MM.1S (cell line): ENCODE measurements at regions not wholly inside any gene's neighbourhood (a gene's known extent, or its start where the extent isn't known, plus 50 kb on each side); places are given as distances from the start of the nearest gene placed in this dataset.

Experiments
- DNase-seq: peaks from one replicate; pipeline ENCODE4 v3.0.0-alpha.2; 2015
- H2AFZ ChIP-seq: fragments of 300-600 bp; sonication (generic); 2 replicates; pipeline ENCODE4 v1.6.0; 2016; ENCODE audit warnings: antibody characterized with exemption, low read length
- H3F3A ChIP-seq: fragments of 300-600 bp; sonication (generic); 2 replicates; pipeline ENCODE4 v1.6.1; 2016; ENCODE audit warnings: mild to moderate bottlenecking, antibody characterized with exemption, low read length, moderate library complexity, mixed read lengths; ENCODE audit not compliant: insufficient read depth
- H3K27ac ChIP-seq: fragments of 300-600 bp; sonication (generic); 2 replicates; pipeline ENCODE4 v1.5.1; 2016; ENCODE audit warnings: mild to moderate bottlenecking, low read length
- H3K27me3 ChIP-seq: fragments of 300-600 bp; sonication (generic); replicated peaks from 2 replicates; pipeline ENCODE4 v1.6.0; 2016; ENCODE audit warnings: low read length; ENCODE audit not compliant: insufficient read depth
- H3K36me3 ChIP-seq: fragments of 300-600 bp; sonication (generic); replicated peaks from 2 replicates; pipeline ENCODE4 v1.6.1; 2016; ENCODE audit warnings: mild to moderate bottlenecking, low read length, mixed read lengths; ENCODE audit not compliant: insufficient read depth
- H3K4me1 ChIP-seq: fragments of 300-600 bp; sonication (generic); 2 replicates; pipeline ENCODE4 v1.6.1; 2016; ENCODE audit warnings: low read length, mixed read lengths
- H3K4me2 ChIP-seq: fragments of 300-600 bp; sonication (generic); 2 replicates; pipeline ENCODE4 v1.6.0; 2016; ENCODE audit warnings: low read depth, low read length
- H3K4me3 ChIP-seq: fragments of 300-600 bp; sonication (generic); 2 replicates; pipeline ENCODE4 v1.5.1; 2016; ENCODE audit warnings: low read length, mixed read lengths
- H3K79me2 ChIP-seq: fragments of 300-600 bp; sonication (generic); 2 replicates; pipeline ENCODE4 v1.6.1; 2016; ENCODE audit warnings: mixed run types, low read length, mixed read lengths
- H3K9ac ChIP-seq: fragments of 300-600 bp; sonication (generic); 2 replicates; pipeline ENCODE4 v1.6.1; 2016; ENCODE audit warnings: low read length, mixed read lengths
- H3K9me2 ChIP-seq: fragments of 300-600 bp; sonication (generic); replicated peaks from 2 replicates; pipeline ENCODE4 v1.6.1; 2016; ENCODE audit warnings: mild to moderate bottlenecking, low read length, mixed read lengths; ENCODE audit not compliant: insufficient read depth
- H3K9me3 ChIP-seq: fragments of 300-600 bp; sonication (generic); replicated peaks from 2 replicates; pipeline ENCODE4 v1.6.1; 2016; ENCODE audit warnings: mild to moderate bottlenecking, low read length, mixed read lengths; ENCODE audit not compliant: insufficient read depth
- H4K20me1 ChIP-seq: fragments of 300-600 bp; sonication (generic); 2 replicates; pipeline ENCODE4 v1.6.1; 2016; ENCODE audit warnings: mild to moderate bottlenecking, low read length, moderate library complexity, mixed read lengths; ENCODE audit not compliant: insufficient read depth
- CTCF ChIP-seq: fragments of 300-600 bp; sonication (generic); IDR thresholded peaks from 2 replicates; pipeline ENCODE4 v1.5.1; 2016; ENCODE audit warnings: antibody characterized with exemption, low read length, mixed read lengths
- EZH2 ChIP-seq: fragments of 300-600 bp; sonication (generic); optimal IDR thresholded peaks from 2 replicates; pipeline ENCODE3; 2017; ENCODE audit warnings: low read depth, mild to moderate bottlenecking, antibody characterized with exemption, low read length, mixed read lengths
- EZH2phosphoT487 ChIP-seq: fragments of 300-600 bp; sonication (generic); IDR thresholded peaks from 2 replicates; pipeline ENCODE4 v1.6.1; 2018; ENCODE audit warnings: antibody characterized with exemption, low read length

- H3K4me1 ChIP-seq, result no peaks in the 10 kb centered on the region
- no peak overlapping the region for H3K4me2 ChIP-seq
- H3K9me2 ChIP-seq, result no peaks in the 10 kb centered on the region
- no peaks in the 10 kb centered on the region for H3K79me2 ChIP-seq
- H3K27ac ChIP-seq, result no peak overlapping the region
- no peaks in the 10 kb centered on the region for H4K20me1 ChIP-seq
- no peaks in the 10 kb centered on the region for H3F3A ChIP-seq
- no peak overlapping the region for H3K4me3 ChIP-seq
- H3K9ac ChIP-seq, result no peak overlapping the region
- H3K36me3 ChIP-seq, result no peaks in the 10 kb centered on the region
- H2AFZ ChIP-seq, result no peak overlapping the region
- H3K27me3 ChIP-seq, result no peaks in the 10 kb centered on the region
- no peak for DNase-seq
- no peak for TF ChIP-seq CTCF
- TF ChIP-seq EZH2phosphoT487, result no peak
- no peak for TF ChIP-seq EZH2
- H3K9me3 ChIP-seq, result no peaks in the 10 kb centered on the region
These were observed 608.6 kb downstream of the GATA3 start for GRCh38 chr10:8663131-8663530.

GRCh38 chr10:8665322-8665721 is 610.8 kb downstream of the GATA3 start:
- no peaks in the 10 kb centered on the region for H3F3A ChIP-seq
- TF ChIP-seq EZH2, result no peak
- no peak for TF ChIP-seq CTCF
- no peak for TF ChIP-seq EZH2phosphoT487
- no peaks in the 10 kb centered on the region for H3K9me3 ChIP-seq

GRCh38 chr10:8670461-8670860 is 616.0 kb downstream of the GATA3 start:
- Histone ChIP-seq H3K27ac (no peak overlapping the region), H3K27me3 (no peaks in the 10 kb centered on the region), H3F3A (no peaks in the 10 kb centered on the region), H3K79me2 (no peaks in the 10 kb centered on the region), H3K4me2 (no peak overlapping the region), H3K9me2 (no peaks in the 10 kb centered on the region), H2AFZ (no peak overlapping the region), H3K4me1 (no peaks in the 10 kb centered on the region), H4K20me1 (no peaks in the 10 kb centered on the region), H3K9me3 (no peaks in the 10 kb centered on the region), H3K4me3 (no peak overlapping the region), H3K9ac (no peak overlapping the region), H3K36me3 (no peaks in the 10 kb centered on the region)
- DNase-seq, result no peak
- TF ChIP-seq CTCF (no peak), EZH2 (no peak), EZH2phosphoT487 (no peak)

More at GRCh38 chr10:8665322-8665721, 610.8 kb downstream of the GATA3 start:
- Histone ChIP-seq H3K36me3 (no peaks in the 10 kb centered on the region), H3K4me1 (no peaks in the 10 kb centered on the region), H3K27me3 (no peaks in the 10 kb centered on the region), H3K4me3 (no peak overlapping the region), H2AFZ (no peak overlapping the region), H3K79me2 (no peaks in the 10 kb centered on the region), H3K27ac (no peak overlapping the region), H3K9me2 (no peaks in the 10 kb centered on the region), H3K9ac (no peak overlapping the region), H3K4me2 (no peak overlapping the region), H4K20me1 (no peaks in the 10 kb centered on the region)
- DNase-seq, result no peak
